ENCODE measurements at regions not wholly inside any gene's neighbourhood (a gene's known extent, or its start where the extent isn't known, plus 50 kb on each side); places are given as distances from the start of the nearest gene placed in this dataset.

DNA sequence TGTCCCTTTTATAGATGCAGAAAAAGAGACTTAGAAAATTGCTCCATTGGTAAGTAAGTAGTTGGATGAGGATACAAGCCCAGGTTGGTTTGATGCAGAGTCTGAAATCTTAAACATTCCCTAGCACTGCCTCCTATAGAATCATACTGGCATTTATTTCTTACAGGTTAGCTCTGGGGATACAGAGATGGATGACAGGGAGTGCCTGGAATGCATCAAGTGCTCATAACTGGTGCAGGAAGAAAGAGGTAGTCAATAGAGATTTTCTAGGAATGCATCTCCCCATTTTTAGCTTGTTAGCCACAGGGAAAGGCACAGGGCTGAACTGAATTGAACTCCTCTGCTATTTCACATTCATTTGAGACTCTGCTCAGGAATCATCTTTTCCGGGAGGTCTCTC is 269.0 kb upstream of the USP24 start:
- no peak overlapping the region for H3K27ac ChIP-seq (ENCODE audit: extremely low read length, insufficient read depth, low read length)
- no peak for TF ChIP-seq ZNF234 (CRISPR knock-in tag; conservative IDR thresholded peaks at IDR 0.05)
- no peak for TF ChIP-seq KDM3A (CRISPR knock-in tag; IDR thresholded peaks at IDR 0.05; ENCODE audit: low read depth)
- TF ChIP-seq, protein P1, sequence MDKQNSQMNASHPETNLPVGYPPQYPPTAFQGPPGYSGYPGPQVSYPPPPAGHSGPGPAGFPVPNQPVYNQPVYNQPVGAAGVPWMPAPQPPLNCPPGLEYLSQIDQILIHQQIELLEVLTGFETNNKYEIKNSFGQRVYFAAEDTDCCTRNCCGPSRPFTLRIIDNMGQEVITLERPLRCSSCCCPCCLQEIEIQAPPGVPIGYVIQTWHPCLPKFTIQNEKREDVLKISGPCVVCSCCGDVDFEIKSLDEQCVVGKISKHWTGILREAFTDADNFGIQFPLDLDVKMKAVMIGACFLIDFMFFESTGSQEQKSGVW (CRISPR knock-in tag; IDR thresholded peaks at IDR 0.05; ENCODE audit: borderline replicate concordance): no peak
- TF ChIP-seq SSRP1 (CRISPR knock-in tag; IDR thresholded peaks at IDR 0.05): no peak
- no peak for TF ChIP-seq IKZF1 (IDR thresholded peaks at IDR 0.05)
- no peak for TF ChIP-seq ZNF350 (CRISPR knock-in tag; IDR thresholded peaks at IDR 0.05; ENCODE audit: borderline replicate concordance, low read depth)
- no peak for TF ChIP-seq GABPB1 (CRISPR knock-in tag; IDR thresholded peaks at IDR 0.05)
- TF ChIP-seq ZNF274 (CRISPR knock-in tag; IDR thresholded peaks at IDR 0.05): no peak
- TF ChIP-seq, protein P2, sequence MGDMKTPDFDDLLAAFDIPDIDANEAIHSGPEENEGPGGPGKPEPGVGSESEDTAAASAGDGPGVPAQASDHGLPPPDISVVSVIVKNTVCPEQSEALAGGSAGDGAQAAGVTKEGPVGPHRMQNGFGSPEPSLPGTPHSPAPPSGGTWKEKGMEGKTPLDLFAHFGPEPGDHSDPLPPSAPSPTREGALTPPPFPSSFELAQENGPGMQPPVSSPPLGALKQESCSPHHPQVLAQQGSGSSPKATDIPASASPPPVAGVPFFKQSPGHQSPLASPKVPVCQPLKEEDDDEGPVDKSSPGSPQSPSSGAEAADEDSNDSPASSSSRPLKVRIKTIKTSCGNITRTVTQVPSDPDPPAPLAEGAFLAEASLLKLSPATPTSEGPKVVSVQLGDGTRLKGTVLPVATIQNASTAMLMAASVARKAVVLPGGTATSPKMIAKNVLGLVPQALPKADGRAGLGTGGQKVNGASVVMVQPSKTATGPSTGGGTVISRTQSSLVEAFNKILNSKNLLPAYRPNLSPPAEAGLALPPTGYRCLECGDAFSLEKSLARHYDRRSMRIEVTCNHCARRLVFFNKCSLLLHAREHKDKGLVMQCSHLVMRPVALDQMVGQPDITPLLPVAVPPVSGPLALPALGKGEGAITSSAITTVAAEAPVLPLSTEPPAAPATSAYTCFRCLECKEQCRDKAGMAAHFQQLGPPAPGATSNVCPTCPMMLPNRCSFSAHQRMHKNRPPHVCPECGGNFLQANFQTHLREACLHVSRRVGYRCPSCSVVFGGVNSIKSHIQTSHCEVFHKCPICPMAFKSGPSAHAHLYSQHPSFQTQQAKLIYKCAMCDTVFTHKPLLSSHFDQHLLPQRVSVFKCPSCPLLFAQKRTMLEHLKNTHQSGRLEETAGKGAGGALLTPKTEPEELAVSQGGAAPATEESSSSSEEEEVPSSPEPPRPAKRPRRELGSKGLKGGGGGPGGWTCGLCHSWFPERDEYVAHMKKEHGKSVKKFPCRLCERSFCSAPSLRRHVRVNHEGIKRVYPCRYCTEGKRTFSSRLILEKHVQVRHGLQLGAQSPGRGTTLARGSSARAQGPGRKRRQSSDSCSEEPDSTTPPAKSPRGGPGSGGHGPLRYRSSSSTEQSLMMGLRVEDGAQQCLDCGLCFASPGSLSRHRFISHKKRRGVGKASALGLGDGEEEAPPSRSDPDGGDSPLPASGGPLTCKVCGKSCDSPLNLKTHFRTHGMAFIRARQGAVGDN (CRISPR knock-in tag; IDR thresholded peaks at IDR 0.05): no peak
- TF ChIP-seq, protein P3, sequence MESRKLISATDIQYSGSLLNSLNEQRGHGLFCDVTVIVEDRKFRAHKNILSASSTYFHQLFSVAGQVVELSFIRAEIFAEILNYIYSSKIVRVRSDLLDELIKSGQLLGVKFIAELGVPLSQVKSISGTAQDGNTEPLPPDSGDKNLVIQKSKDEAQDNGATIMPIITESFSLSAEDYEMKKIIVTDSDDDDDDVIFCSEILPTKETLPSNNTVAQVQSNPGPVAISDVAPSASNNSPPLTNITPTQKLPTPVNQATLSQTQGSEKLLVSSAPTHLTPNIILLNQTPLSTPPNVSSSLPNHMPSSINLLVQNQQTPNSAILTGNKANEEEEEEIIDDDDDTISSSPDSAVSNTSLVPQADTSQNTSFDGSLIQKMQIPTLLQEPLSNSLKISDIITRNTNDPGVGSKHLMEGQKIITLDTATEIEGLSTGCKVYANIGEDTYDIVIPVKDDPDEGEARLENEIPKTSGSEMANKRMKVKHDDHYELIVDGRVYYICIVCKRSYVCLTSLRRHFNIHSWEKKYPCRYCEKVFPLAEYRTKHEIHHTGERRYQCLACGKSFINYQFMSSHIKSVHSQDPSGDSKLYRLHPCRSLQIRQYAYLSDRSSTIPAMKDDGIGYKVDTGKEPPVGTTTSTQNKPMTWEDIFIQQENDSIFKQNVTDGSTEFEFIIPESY (CRISPR knock-in tag; IDR thresholded peaks at IDR 0.05): no peak
- TF ChIP-seq ZNF558 (CRISPR knock-in tag; IDR thresholded peaks at IDR 0.05; ENCODE audit: borderline replicate concordance): no peak
- no peak for TF ChIP-seq NAIF1 (CRISPR knock-in tag; IDR thresholded peaks at IDR 0.05; ENCODE audit: borderline replicate concordance)
- no peak for TF ChIP-seq ZNF30 (CRISPR knock-in tag; IDR thresholded peaks at IDR 0.05)
- no peak for TF ChIP-seq GATA4 (IDR thresholded peaks at IDR 0.05; ENCODE audit: borderline replicate concordance, low read depth)
- no peak for TF ChIP-seq PCBP1 (IDR thresholded peaks at IDR 0.05; ENCODE audit: borderline replicate concordance, low read depth, low read length)
- TF ChIP-seq, protein P4, sequence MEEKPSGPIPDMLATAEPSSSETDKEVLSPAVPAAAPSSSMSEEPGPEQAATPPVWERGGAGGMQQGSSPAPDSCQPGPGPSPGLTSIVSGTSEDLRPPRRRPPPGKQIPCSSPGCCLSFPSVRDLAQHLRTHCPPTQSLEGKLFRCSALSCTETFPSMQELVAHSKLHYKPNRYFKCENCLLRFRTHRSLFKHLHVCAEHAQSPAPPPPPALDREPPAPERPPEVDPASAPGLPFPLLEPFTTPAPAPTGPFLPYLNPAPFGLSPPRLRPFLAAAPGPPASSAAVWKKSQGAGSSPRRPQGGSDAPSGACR (CRISPR knock-in tag; IDR thresholded peaks at IDR 0.05): no peak
- TF ChIP-seq TCF12 (IDR thresholded peaks at IDR 0.05): no peak
- TF ChIP-seq TCF12 (CRISPR knock-in tag; IDR thresholded peaks at IDR 0.05): no peak
- TF ChIP-seq, protein P5, sequence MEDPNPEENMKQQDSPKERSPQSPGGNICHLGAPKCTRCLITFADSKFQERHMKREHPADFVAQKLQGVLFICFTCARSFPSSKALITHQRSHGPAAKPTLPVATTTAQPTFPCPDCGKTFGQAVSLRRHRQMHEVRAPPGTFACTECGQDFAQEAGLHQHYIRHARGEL (CRISPR knock-in tag; IDR thresholded peaks at IDR 0.05): no peak
- no peak for TF ChIP-seq ZBTB42 (CRISPR knock-in tag; IDR thresholded peaks at IDR 0.05)

More for the DNA sequence above, 269.0 kb upstream of the USP24 start:
- H3K4me3 ChIP-seq (replicated peaks in 1 of 3; ENCODE audit: insufficient read depth in 1 of 3, low read depth in 2 of 3, low read length in 3 of 3): no peak overlapping the region
- ChIA-PET CTCF (ENCODE audit: low intra/inter-chr PET ratio, low total read pairs) (no interaction called here), POLR2A (no interaction called here)
- H3K4me2 ChIP-seq (ENCODE audit: low read depth, low read length): no peak overlapping the region
- no peaks in the 10 kb centered on the region for H3K79me2 ChIP-seq (ENCODE audit: insufficient read depth, low read length)
- FAIRE-seq (no peak), DNase-seq (ENCODE audit: low spot score) (no peak), ATAC-seq (no peak)
- WGBS (ENCODE audit: low lambda C conversion rate): 40% methylated on average over 1 of the region's 1 CpG
- in situ Hi-C loops (cut with HindIII; ENCODE audit: extremely low pct_ligation_motif_present, low pct_unique_long_range_greater_than_20kb) (loop anchor here (25.0 kb wide), 1 partner anchor 403 kb away; no protein-coding TSS in a partner anchor), intact Hi-C loops (cut with micrococcal nuclease; ENCODE audit: unreplicated experiment) (no loop called here)
- no peaks in the 10 kb centered on the region for H3K27me3 ChIP-seq (ENCODE audit: control insufficient read depth in 1 of 2, insufficient read depth in 2 of 2, low read length in 2 of 2)
- H2AFZ ChIP-seq (ENCODE audit: low read length): no peak overlapping the region
- peaks cover 18% of the 10 kb centered on the region for H3K4me1 ChIP-seq (ENCODE audit: insufficient read depth, low read length)
- H4K20me1 ChIP-seq (ENCODE audit: insufficient read depth, low read length): no peaks in the 10 kb centered on the region
- no peaks in the 10 kb centered on the region for H3K9me3 ChIP-seq (ENCODE audit: low read length)
- no peak overlapping the region for H3K9ac ChIP-seq (ENCODE audit: insufficient read depth, low read depth, low read length)
- BruUV-seq (replicated peaks): no TSS peak
- H3K36me3 ChIP-seq (replicated peaks in 1 of 2; ENCODE audit: control insufficient read depth in 1 of 2, insufficient read depth in 2 of 2, low read length in 2 of 2): no peaks in the 10 kb centered on the region
